Left ventricle myocardium superior (tissue), 1 donor: ENCODE measurements at regions not wholly inside any gene's neighbourhood (a gene's known extent, or its start where the extent isn't known, plus 50 kb on each side); places are given as distances from the start of the nearest gene placed in this dataset.
"Not testable (repeated sequence)": the region's sequence is repeated elsewhere in the genome, so short reads cannot be mapped to it uniquely, and the experiment has no call there.

Source experiments
- ATAC-seq: fragments of 200-7000 bp; cut with Tn5 transposase; one replicate; pipeline ENCODE4 v1.9.1; 2020; ENCODE audit warnings: mild to moderate bottlenecking, moderate library complexity
- DNase-seq: peaks from one replicate; pipeline ENCODE4 v3.0.0-alpha.2; 2020
- intact Hi-C: fragments of 100-400 bp; cut with micrococcal nuclease; formaldehyde crosslinking; loops from one replicate; pipeline ENCODE4 v1.11.0; 2022
- donor health status: DM: no; HTN: yes; CAD: no; lungs with severe emphysema.

GRCh38 chr3:74842141-74842540 lies 227.7 kb upstream of the CNTN3 start:
- intact Hi-C loops, result no loop called here
- ATAC-seq, result no peak

GRCh38 chr3:74839566-74839965 lies 225.1 kb upstream of the CNTN3 start:
- DNase-seq, result no peak
- intact Hi-C loops, result no loop called here
- no peak for ATAC-seq

More at GRCh38 chr3:74842141-74842540, 227.7 kb upstream of the CNTN3 start:
- DNase-seq, result no peak

- ATAC-seq, result no peak
- no peak for DNase-seq
- intact Hi-C loops, result loop anchor here (5.0 kb wide), 1 partner anchor 51 kb away; no protein-coding TSS in a partner anchor
Observed at GRCh38 chr3:74832925-74833324, 218.5 kb upstream of the CNTN3 start.

- not testable (repeated sequence) for ATAC-seq, DNase-seq
- intact Hi-C loops, result loop anchor here (5.0 kb wide), 1 partner anchor 49 kb away; no protein-coding TSS in a partner anchor
Observed at GRCh38 chr3:74830845-74831244, 216.4 kb upstream of the CNTN3 start.

- ATAC-seq, DNase-seq, intact Hi-C loops: not testable (repeated sequence)
Observed at GRCh38 chr3:74825404-74825803, 210.9 kb upstream of the CNTN3 start.

- no peak for ATAC-seq
- no peak for DNase-seq
- intact Hi-C loops, result no loop called here
Observed at GRCh38 chr3:74824366-74824765, 209.9 kb upstream of the CNTN3 start.

GRCh38 chr3:74814181-74814580 lies 199.7 kb upstream of the CNTN3 start:
- intact Hi-C loops, result no loop called here
- ATAC-seq (no peak), DNase-seq (no peak)

- intact Hi-C loops, result no loop called here
- ATAC-seq, result no peak
- DNase-seq, result no peak
Observed at GRCh38 chr3:74812756-74813155, 198.3 kb upstream of the CNTN3 start.

- intact Hi-C loops, result no loop called here
- no peak for ATAC-seq
- DNase-seq, result no peak
Observed at GRCh38 chr3:74808506-74809275, 194.2 kb upstream of the CNTN3 start.

- no peak for ATAC-seq
- no peak for DNase-seq
- intact Hi-C loops, result no loop called here
Observed at GRCh38 chr3:74801924-74802323, 187.5 kb upstream of the CNTN3 start.

- ATAC-seq, result no peak
- intact Hi-C loops, result no loop called here
Observed at GRCh38 chr3:74789111-74789510, 174.7 kb upstream of the CNTN3 start.

GRCh38 chr3:74787011-74787410 lies 172.6 kb upstream of the CNTN3 start:
- ATAC-seq, result no peak
- intact Hi-C loops, result no loop called here
- DNase-seq, result no peak

More at GRCh38 chr3:74789111-74789510, 174.7 kb upstream of the CNTN3 start:
- DNase-seq, result no peak

- no peak for DNase-seq
- ATAC-seq, result no peak
- intact Hi-C loops, result no loop called here
Observed at GRCh38 chr3:74771401-74771800, 156.9 kb upstream of the CNTN3 start.

- intact Hi-C loops, result no loop called here
- no peak for ATAC-seq
- no peak for DNase-seq
Observed at GRCh38 chr3:74768010-74768409, 153.6 kb upstream of the CNTN3 start.

GRCh38 chr3:74766405-74766804 lies 151.9 kb upstream of the CNTN3 start:
- DNase-seq (no peak), ATAC-seq (no peak)
- intact Hi-C loops, result no loop called here

- DNase-seq, result no peak
- no peak for ATAC-seq
- intact Hi-C loops, result no loop called here
Observed at GRCh38 chr3:74763830-74764229, 149.4 kb upstream of the CNTN3 start.

GRCh38 chr3:74756674-74757073 lies 142.2 kb upstream of the CNTN3 start:
- DNase-seq, result no peak
- ATAC-seq, result no peak

GRCh38 chr3:74752290-74752689 lies 137.8 kb upstream of the CNTN3 start:
- ATAC-seq (no peak), DNase-seq (no peak)
- intact Hi-C loops, result no loop called here

More at GRCh38 chr3:74756674-74757073, 142.2 kb upstream of the CNTN3 start:
- intact Hi-C loops, result no loop called here

- ATAC-seq, result no peak
- DNase-seq, result no peak
- intact Hi-C loops, result no loop called here
Observed at GRCh38 chr3:74751775-74752174, 137.3 kb upstream of the CNTN3 start.

- DNase-seq (no peak), ATAC-seq (no peak)
- intact Hi-C loops, result no loop called here
Observed at GRCh38 chr3:74750901-74751300, 136.4 kb upstream of the CNTN3 start.

- ATAC-seq (peak; percentile 55), DNase-seq (no peak)
- intact Hi-C loops, result no loop called here
Observed at GRCh38 chr3:74739242-74739641, 124.8 kb upstream of the CNTN3 start.
